Epidermal melanocyte (primary cell): ENCODE measurements at regions not wholly inside any gene's neighbourhood (a gene's known extent, or its start where the extent isn't known, plus 50 kb on each side); places are given as distances from the start of the nearest gene placed in this dataset.
"Not testable (repeated sequence)": the region's sequence is repeated elsewhere in the genome, so short reads cannot be mapped to it uniquely, and the experiment has no call there.

Experiments
- DNase-seq: peaks from one replicate; pipeline ENCODE4 v3.0.0; 2011; ENCODE audit warnings: low spot score; ENCODE audit not compliant: insufficient read length

DNA sequence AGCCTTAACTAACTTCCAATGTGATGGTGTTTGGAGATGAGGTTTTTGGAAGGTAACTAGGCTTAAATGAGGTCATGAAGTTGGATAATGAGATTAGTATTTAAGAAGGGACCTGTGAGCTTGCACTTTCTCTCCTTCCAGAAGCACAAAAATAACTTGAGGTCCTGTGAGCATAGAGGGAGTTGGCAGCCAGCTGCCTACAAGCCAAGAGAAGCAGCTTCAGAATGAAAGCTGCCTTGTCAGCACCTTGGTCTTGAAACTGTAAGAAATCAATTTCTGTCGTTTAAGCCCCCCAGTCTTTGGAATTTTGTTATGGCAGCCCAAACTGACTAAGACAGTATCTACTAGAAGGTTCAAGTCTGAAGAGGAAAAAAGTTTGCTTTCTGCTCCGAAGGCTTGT is 280.2 kb upstream of the GALNTL6 start:
- DNase-seq = no peak

DNA sequence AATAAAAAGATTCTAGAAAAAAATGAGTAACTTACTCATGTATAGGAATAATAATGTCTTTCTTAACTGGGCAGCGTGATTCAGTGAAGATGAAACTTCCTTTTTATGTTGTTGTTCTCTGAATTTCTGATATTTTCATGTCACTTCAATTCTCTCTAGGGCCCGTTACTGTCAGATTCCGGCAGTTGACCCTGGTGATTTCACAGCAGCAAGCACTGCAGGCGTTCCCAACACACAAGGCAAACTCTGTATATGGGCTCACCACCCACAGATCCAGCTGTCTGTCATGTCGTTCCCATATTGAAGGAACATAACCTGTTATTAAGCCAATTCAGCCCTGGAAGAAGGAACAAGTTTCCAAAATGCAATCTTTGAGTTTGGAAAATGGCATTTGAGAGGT is 288.3 kb upstream of the GALNTL6 start:
- DNase-seq = no peak

DNA sequence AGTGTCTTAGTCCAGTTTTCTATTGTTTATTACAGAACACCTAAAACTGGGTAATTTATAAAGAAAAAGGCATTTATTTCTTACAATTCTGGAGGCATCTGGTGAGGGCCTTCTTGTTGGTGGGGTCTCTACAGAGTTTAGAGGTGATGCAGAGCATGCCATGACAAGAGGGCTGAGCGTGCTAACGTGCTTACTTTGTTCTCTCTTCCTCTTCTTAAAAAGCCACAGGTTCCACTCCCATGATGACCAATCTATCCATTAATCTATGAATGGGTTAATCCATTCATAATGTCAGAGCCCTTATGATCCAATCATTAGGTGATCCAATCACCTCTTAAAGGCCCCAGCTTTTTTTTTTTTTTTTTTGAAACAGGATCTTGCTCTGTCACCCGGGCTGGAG is 291.5 kb upstream of the GALNTL6 start:
- no peak for DNase-seq

DNA sequence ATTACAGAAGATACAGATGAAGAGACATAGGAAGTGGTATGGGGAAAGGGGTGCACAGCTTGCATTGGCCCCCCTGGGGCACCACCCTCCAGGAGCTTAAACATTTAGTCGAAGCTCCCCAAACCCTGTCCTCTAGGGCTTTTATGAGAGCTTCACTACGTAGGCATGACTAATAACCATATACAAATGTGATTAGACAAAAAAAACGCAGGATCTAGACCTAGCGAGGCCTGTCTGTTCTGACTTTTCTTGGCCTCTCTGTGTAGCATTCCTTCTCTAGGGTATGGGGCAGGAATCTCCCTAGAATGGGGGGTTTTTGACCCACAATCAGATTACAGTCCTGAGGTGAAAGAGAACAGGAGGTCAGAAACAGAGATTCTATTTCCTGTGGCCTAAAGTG is 293.7 kb upstream of the GALNTL6 start:
- DNase-seq = no peak

DNA sequence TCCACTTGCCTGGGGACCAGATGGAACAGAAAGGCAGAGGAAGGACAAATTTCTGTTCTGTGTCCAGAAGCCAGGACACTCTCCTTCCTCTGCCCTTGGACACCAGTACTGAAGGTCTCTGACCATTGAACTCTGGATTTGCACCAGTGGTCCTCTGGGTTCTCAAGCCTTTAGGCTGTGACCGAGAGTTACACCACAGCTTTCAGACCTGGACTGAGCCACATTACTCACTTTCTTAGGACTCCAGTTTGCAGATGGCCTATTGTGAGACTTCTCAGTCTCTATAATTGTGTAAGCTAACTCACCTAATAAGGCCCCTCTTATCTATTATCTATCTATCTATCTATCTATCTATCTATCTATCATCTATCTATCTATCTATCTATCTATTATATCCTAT is 295.3 kb upstream of the GALNTL6 start:
- no peak for DNase-seq

DNA sequence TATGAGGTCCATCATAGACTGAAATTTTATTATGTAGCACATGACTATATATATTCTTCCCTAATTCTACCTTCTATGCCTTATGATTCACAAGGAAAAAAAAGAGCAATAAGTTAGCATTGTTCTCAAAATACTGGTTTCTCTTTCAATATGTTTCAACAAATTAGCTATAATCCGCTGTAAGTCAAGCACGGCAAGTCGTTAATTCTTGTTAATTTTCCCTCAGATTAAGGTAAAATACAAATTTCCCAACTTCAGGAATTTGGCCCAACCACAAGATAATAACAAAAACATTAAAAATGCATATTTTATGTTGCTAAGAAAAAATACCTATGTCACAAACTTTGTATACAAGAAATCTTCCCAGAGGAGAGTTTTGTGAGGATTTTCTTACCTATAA is 296.5 kb upstream of the GALNTL6 start:
- DNase-seq = no peak

DNA sequence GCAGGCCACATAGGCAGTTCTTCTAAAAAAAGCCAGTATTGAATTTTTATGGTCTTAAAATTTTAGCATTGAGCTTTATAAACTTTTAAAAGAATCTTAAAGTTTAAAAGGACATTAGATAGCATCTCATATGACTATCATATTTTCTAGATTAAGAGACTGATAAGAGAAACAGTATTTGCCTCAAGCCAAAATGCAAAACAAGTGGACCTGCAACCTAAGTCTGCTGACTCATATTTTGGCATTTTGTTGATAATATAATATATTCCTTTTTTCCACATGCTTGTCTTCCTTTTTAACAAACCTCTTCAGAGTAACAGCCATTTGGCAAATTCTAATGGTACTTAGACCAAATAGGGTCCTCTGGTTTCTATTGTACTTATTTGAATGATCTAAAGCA is 328.5 kb upstream of the GALNTL6 start:
- no peak for DNase-seq

DNA sequence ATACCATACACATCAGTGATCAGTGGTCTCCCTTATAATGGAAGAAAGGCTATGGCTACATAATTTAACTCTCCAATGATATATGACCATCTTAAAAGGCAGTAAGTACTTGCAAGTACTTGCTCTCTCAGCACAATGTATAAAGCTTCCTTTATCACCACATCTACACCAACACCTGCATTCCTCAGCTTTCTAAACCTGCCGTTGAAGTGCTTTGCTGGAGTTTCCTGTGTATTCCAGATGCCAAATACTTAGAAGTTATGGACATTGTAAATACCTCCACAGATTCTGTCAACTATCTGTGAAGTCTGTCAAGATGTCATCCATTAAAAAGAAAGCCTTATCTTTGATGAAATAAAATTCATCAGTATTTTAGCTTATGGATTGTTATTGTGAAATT is 335.0 kb upstream of the GALNTL6 start:
- no peak for DNase-seq

DNA sequence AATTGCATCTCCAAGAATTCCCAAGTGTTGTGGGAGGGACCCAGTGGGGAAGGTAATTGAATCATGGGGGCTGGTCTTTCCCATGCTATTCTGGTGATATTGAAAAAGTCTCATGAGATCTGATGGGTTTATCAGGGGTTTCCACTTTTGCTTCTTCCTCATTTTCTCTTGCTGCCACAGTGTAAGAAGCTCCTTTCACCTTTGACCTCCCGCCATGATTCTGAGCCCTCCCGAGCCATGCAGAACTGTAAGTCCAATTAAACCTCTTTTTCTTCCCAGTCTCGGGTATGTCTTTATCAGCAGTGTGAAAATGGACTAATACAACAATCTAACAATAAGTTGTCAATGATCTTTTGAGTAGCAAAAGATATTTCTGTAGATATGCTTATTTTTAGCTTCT is 338.1 kb upstream of the GALNTL6 start:
- not testable (repeated sequence) for DNase-seq

DNA sequence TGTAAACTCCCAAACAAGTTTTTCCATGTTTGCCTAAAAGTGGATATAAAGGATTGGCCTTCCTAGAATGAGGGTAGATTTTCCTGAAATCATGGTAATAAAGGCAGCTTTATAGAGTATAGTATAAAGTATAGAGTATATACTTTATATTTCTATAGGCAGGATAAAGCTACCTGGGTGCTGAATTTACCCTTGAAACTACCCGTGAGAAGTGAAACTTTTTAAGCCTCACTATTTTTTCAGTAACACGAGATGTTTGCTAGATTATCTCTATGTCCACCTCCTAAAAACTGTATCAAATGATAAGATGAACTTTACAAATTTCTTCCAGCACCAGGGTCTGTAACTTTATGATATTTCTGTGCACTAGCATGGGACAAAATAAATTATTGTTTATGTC is 340.0 kb upstream of the GALNTL6 start:
- DNase-seq = no peak

DNA sequence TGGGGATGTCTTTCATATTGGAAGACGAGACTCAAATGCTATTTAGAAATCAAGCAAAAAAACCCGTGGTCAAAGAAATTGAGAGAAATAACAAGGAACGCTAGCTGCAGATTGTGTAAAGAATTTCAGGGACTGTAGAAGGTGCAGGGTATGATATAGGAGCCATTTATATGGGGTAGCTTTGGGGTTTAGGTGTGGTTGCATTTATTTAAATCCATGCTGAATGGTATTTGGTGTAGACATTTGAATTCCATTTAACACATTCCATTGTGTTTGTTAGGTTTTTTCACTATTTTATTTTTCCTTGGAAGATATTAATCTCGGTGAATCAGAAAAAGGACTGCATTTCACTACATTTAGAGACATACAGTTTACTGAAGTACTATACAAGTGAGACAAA is 341.0 kb upstream of the GALNTL6 start:
- DNase-seq = no peak

DNA sequence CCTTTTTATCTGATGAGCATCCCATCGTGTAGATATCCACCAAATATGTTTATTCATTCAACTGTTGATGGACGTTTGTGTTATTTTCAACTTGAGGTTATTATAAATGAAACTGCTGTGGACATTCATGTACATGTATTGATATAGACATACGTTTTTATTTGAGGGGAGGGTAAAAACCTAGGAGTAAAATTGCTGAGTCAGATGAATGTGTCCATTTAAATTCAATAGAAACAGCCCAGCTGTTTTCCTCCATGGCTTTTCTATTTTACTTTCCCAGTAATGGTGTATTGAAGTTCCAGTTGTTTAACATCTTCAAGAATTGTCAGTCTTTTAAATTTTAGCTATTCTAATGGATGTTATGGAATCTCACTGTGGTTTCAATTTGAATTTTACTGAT is 348.7 kb upstream of the GALNTL6 start:
- no peak for DNase-seq

DNA sequence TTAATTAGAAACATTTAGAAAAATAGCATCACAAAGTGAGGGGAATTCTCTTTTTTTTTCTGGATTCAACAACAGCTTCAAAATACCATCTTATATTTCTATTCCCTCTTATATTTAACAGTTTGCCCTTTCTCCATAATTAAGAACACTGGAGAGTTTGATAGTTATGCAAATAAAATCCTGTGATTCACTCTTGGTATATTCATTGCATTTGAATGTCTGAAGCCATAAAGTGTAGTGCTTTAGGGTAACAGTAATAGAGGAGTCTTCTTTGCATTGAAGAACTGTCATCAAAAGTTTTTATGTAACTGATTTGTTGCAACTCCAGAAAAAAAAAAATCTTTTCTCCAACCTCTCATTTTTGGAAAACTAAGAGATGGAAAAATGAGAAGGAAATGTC is 352.0 kb upstream of the GALNTL6 start:
- no peak for DNase-seq

DNA sequence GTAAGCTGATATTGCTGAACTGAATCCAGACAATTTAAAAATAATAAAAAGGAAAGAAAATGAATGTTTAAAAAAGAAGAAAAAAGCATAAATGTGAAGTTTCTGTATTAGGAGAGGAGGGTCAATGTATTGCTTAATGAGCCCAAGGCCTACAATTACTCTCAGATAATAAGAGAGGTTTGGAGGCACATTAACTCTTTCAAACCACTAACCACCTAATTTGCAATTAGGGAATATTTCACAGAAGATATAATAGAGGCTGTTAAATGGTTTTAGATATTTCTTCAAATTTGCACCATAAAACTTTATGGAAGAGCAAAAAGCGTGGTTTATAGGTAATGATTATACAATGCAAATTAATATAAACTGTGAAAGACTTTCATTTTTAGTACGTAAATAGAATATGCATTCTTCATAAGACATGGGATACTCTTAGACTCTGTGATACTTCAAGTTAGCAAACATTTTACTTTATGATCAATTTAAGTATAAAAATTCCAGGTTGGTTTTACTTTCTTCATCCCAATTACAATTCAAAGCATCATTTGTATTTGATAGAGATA is 364.2 kb upstream of the GALNTL6 start:
- no peak for DNase-seq

DNA sequence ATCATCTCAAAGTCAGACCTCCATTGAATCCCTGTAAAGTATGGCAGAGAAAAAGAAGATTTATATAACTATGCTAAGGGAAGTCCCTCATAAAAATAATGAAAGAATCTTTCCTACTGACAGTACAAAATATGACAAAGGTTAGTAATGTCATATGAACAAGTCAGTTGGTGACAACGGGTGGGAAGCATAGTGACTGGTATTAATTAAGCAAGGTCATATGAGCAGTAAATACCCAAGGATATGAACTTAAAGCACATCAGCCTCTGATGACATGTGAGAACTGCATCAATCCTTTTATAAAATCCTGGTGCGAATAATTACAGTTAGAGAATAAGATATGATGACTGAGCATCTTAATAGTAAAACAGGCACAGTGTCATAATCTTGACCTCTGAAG is 364.8 kb upstream of the GALNTL6 start:
- no peak for DNase-seq

DNA sequence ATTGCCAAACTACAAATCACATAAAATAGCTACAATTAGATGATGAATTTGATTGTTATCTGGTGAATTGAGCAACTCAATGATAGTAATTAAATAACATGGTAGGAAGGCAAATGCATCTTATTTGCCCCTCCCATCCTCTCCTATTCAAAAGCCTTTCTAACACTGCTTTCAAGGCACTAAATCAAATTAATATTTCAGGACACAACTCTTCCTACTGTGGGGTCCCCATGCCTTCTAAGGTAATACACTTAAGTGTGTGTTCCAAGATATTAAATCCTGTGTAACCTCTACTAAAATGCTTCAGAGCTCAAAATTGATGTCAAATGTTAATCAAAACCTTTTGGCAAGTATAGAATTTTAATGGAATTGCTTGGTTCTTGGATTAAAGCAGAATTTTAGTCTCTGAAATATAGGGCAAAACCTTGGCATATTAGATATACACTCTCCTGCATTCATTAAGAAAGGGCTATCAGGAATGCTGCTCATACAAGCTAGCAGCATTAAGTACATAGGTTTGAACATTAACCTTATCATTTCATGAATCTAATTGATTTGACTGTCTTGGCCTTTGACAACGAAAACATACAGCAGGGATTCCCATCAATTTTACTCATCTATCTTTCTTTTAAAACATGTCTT is 371.8 kb upstream of the GALNTL6 start:
- no peak for DNase-seq

DNA sequence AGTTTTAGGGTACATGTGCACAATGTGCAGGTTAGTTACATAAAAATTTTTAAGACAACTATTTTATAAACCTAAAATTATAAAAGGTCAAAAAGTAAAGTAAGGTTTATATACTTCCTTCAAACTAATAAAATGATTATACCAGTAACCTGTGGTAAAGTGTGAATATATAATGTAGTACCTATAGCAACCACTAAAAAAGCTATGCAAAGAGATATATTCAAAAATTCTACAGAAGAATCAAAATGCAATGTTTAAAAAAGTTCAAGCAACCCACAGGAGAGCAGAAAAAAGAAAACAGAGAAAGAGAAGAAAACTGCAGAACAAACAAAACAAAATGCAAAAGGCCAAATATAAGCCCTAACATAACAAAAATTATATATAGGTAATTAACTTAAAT is 379.5 kb upstream of the GALNTL6 start:
- no peak for DNase-seq

DNA sequence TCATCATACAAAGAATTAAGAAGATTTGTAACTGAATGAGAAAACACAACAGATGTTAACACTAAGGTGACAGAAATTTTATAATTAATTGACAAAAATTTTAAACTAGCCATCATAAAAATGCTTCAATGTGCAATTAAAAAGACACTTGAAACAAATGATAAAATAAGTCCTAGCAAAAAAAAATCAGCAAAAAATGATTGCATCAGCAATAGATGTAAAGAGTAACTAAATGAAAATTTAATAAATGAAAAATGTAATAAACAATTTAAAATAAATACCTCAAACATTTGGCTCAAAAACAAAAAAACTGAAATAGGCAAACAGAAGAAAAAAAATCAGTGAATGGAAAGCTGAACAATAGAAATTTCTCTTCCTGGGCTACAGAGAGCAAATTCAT is 380.7 kb upstream of the GALNTL6 start:
- DNase-seq = no peak

DNA sequence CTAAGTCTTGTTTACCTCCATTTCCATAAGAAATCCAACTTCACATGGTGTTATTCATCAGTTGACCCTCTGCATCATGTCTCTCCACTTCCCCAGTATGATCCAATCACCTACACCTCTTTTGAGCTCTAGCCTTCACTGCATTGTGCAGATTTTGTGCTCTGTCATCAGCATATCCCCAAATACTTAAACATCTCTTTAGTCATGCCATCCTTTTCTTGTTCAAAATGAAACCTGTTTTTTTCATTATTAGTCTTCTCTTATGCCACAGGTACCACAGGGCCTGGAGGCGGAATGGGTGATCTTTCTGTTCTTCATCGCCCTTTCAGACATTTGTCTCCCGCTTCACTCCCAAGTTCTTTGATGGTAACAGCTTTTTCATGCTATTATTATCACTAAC is 382.7 kb upstream of the GALNTL6 start:
- DNase-seq = no peak

DNA sequence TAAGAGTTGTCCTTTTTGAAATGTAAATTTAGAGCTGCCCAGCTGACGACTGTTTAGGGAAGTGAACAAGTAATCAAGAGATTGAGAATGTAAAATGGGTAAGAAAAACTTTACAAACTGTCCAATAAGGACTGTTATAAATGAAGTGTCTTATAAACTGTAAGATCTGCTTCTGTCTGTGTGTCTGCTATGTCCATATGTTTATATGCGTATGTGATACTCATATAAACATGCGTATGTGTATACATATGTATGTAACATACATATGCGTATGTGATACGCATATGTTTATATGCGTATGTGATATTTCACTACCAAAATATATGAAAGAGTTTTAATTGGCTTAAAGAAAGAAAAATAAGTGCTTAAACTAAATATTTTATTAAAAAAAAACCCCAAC is 416.0 kb upstream of the GALNTL6 start:
- no peak for DNase-seq

DNA sequence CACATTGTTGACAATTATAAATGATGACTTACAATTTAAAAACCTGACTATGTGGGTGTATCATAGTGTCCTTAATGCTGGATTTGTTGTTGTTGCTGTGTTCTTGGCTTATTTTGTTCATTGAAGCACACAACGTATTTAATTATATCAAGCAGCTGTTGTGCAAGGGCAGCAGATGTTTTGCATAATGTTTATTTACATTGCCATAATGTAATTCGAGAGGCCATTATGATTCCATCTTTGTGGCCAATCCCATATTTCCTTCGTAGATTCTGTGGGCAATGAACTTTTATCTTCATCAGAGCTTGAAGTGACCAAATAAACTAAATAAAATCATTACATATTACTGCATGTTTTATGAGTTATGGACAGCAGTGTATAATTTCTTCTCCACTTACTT is 422.6 kb upstream of the GALNTL6 start:
- no peak for DNase-seq

DNA sequence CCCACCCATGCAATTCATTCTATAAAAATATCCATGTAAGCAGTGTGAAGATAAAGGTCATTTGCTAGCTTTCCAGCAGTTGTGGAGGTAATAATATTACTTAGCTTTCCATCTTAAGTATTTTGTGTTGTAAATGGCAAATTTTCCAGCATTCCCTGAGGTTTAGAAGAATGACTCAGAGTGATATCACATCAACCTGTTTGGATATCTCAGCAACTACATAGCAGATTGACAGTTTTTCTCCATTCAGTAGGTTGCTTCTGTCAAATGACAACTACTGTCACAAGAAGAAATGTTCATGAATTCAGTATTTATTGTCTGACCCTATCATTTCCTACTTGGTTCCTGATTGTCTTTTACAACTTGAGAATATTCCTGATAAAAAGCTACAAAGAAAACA is 434.9 kb upstream of the GALNTL6 start:
- no peak for DNase-seq

DNA sequence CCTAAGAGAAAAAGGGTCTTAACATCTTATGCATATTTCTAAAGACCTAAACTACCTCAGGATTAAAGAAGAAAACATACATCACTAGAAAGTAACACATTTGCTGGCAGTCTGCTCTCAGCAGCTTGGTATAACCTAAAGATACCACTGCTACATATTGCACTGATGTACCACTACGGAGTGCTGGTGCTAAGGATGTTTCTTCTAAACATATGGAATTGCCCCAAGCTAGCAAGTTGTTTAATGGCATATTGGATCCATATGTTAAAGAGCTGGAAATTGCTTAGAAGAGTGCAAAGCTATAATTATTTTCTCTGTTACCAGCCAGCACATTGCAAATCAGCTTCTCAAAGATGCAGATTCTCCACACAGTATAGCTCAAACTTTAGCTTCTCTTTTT is 436.5 kb upstream of the GALNTL6 start:
- DNase-seq = no peak

DNA sequence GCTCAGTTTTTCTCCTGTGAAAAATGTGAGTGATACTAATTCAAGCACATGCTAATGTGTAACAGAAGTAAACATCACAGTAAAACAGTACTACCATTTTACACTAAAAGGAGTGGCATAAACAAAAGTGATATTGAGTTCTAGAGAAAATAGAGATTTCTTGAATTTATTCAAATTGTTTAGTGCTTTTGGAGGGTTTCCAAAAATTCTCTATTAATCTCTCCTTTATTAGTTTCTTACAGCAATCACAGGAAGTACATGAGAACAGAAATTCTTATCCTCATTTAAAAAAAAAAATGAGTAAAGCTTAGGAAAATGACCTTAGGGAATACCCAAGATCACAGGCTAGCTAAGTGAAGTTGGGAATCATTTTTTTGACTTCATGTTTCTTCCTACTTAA is 459.7 kb upstream of the GALNTL6 start:
- DNase-seq = no peak
